ENCODE measurements at regions not wholly inside any gene's neighbourhood (a gene's known extent, or its start where the extent isn't known, plus 50 kb on each side); places are given as distances from the start of the nearest gene placed in this dataset.
"Not testable (repeated sequence)": the region's sequence is repeated elsewhere in the genome, so short reads cannot be mapped to it uniquely, and the experiment has no call there.

GRCh38 chr1:215287362-215287761, 204.8 kb downstream of the KCNK2 start:
- no peak for DNase-seq (ENCODE audit: low spot score)

GRCh38 chr1:215290018-215290417, 207.5 kb downstream of the KCNK2 start:
- no peak for DNase-seq (ENCODE audit: low spot score)

GRCh38 chr1:215292932-215293331, 210.4 kb downstream of the KCNK2 start:
- no peak for DNase-seq (ENCODE audit: low spot score)

GRCh38 chr1:215306426-215306825, 223.9 kb downstream of the KCNK2 start:
- no peak for DNase-seq (ENCODE audit: low spot score)

- DNase-seq (ENCODE audit: low spot score) = no peak
Measured at GRCh38 chr1:215321802-215322201, 239.3 kb downstream of the KCNK2 start.

GRCh38 chr1:215323992-215324391, 241.5 kb downstream of the KCNK2 start:
- not testable (repeated sequence) for DNase-seq (ENCODE audit: low spot score)

GRCh38 chr1:215330426-215330825, 236.7 kb upstream of the KCTD3 start:
- no peak for DNase-seq (ENCODE audit: low spot score)

- no peak for DNase-seq (ENCODE audit: low spot score)
Measured at GRCh38 chr1:215344539-215344938, 222.6 kb upstream of the KCTD3 start.

- DNase-seq (ENCODE audit: low spot score) = no peak
Measured at GRCh38 chr1:215345208-215345607, 221.9 kb upstream of the KCTD3 start.

GRCh38 chr1:215345766-215346165, 221.3 kb upstream of the KCTD3 start:
- DNase-seq (ENCODE audit: low spot score) = no peak

GRCh38 chr1:215357901-215358300, 209.2 kb upstream of the KCTD3 start:
- DNase-seq (ENCODE audit: low spot score) = no peak

- DNase-seq (ENCODE audit: low spot score) = no peak
Measured at GRCh38 chr1:215358356-215358755, 208.7 kb upstream of the KCTD3 start.

GRCh38 chr1:215360031-215360430, 207.1 kb upstream of the KCTD3 start:
- no peak for DNase-seq (ENCODE audit: low spot score)

- DNase-seq (ENCODE audit: low spot score) = peak; percentile 29
Measured at GRCh38 chr1:215360758-215361157, 206.3 kb upstream of the KCTD3 start.

GRCh38 chr1:215375381-215375780, 191.7 kb upstream of the KCTD3 start:
- no peak for DNase-seq (ENCODE audit: low spot score)

GRCh38 chr1:215376544-215377264, 190.4 kb upstream of the KCTD3 start:
- no peak for DNase-seq (ENCODE audit: low spot score)

- no peak for DNase-seq (ENCODE audit: low spot score)
Measured at GRCh38 chr1:215377746-215378145, 189.4 kb upstream of the KCTD3 start.

- no peak for DNase-seq (ENCODE audit: low spot score)
Measured at GRCh38 chr1:215380566-215380965, 186.5 kb upstream of the KCTD3 start.

GRCh38 chr1:215393476-215393875, 173.6 kb upstream of the KCTD3 start:
- DNase-seq (ENCODE audit: low spot score) = no peak

GRCh38 chr1:215394084-215394991, 172.8 kb upstream of the KCTD3 start:
- no peak for DNase-seq (ENCODE audit: low spot score)

- no peak for DNase-seq (ENCODE audit: low spot score)
Measured at GRCh38 chr1:215397106-215397505, 170.0 kb upstream of the KCTD3 start.

- DNase-seq (ENCODE audit: low spot score) = no peak
Measured at GRCh38 chr1:215397843-215398242, 169.3 kb upstream of the KCTD3 start.

- DNase-seq (ENCODE audit: low spot score) = no peak
Measured at GRCh38 chr1:215399787-215400186, 167.3 kb upstream of the KCTD3 start.

All from A172 (cell line).